Gastroesophageal sphincter (tissue), 3 donors: ENCODE measurements at regions not wholly inside any gene's neighbourhood (a gene's known extent, or its start where the extent isn't known, plus 50 kb on each side); places are given as distances from the start of the nearest gene placed in this dataset.

Source experiments
- EP300 ChIP-seq: sonication (generic); formaldehyde crosslinking; IDR thresholded peaks from one replicate; pipeline ENCODE4 v1.6.1; 2017; ENCODE audit warnings: antibody characterized with exemption, mild to moderate bottlenecking
- POLR2A ChIP-seq, 2 donors: fragments of 450-650 bp; IDR thresholded peaks; one replicate each; pipeline ENCODE4 v1.6.1; 2017; ENCODE audit warnings: antibody characterized with exemption in 2 of 2, mild to moderate bottlenecking in 2 of 2, moderate library complexity in 1 of 2
- POLR2AphosphoS5 ChIP-seq: sonication (generic); formaldehyde crosslinking; IDR thresholded peaks from one replicate; pipeline ENCODE4 v1.6.1; 2017; ENCODE audit warnings: antibody characterized with exemption
- TF ChIP-seq, protein P1 (sequence below), 4 experiments: fragments of 200-600 bp in 2 of 4; fragments of 450-650 bp in 2 of 4; sonication (generic) in 1 of 4; IDR thresholded peaks; one replicate each; pipeline ENCODE4 v1.5.1; 2017 to 2019; ENCODE audit warnings: antibody characterized with exemption in 4 of 4, mild to moderate bottlenecking in 2 of 4, moderate library complexity in 2 of 4

DNA sequence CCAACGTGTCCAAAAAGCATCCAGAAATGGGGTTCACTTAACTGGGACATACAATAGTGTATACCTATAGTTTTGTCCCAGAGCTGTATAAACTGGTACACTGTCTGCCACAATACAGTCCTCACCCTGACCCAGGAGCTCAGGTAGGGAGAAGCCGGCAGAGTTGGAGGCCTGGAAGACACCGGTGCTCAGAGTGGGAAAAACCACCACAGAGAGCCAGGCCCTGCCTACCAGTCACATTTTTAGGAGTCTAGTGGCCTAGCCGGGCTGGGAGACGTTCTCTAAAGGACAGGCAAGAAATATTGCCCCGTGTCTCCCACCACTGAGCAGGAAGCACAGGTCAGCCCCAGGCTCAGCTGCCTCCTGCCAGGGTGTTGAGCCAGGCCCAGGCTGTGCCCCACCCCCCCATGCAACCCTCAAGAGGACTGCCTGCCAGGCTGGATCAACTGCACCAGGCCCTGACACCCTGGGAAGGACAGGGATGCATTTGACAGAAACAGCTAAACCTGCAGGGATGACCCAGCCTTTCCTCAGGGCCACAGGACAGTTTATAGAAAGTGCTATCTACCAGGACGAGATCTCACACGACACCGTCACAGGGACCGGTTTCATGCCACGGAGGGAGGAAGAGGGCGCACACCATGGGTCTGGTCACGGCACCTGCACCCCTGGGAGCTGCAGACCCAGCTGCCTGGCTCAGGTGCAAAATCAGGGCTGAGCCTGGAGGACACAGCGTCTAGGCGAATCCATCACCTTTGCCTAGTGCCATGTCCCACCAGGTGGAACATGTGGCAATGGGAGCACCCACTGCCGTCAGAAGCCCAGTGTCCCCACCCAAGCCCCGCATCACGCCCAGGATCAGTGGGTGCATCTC lies 89.9 kb downstream of the TMEM18 start:
- TF ChIP-seq, protein P1, sequence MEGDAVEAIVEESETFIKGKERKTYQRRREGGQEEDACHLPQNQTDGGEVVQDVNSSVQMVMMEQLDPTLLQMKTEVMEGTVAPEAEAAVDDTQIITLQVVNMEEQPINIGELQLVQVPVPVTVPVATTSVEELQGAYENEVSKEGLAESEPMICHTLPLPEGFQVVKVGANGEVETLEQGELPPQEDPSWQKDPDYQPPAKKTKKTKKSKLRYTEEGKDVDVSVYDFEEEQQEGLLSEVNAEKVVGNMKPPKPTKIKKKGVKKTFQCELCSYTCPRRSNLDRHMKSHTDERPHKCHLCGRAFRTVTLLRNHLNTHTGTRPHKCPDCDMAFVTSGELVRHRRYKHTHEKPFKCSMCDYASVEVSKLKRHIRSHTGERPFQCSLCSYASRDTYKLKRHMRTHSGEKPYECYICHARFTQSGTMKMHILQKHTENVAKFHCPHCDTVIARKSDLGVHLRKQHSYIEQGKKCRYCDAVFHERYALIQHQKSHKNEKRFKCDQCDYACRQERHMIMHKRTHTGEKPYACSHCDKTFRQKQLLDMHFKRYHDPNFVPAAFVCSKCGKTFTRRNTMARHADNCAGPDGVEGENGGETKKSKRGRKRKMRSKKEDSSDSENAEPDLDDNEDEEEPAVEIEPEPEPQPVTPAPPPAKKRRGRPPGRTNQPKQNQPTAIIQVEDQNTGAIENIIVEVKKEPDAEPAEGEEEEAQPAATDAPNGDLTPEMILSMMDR (IDR thresholded peaks at IDR 0.05), result no peak
- TF ChIP-seq POLR2A (IDR thresholded peaks at IDR 0.05) (no peak), POLR2AphosphoS5 (no peak), EP300 (no peak)
